ENCODE measurements at regions not wholly inside any gene's neighbourhood (a gene's known extent, or its start where the extent isn't known, plus 50 kb on each side); places are given as distances from the start of the nearest gene placed in this dataset.

GRCh38 chr11:94673951-94674491, 94.1 kb upstream of the AMOTL1 start (continued):
- TF ChIP-seq ZNF24 (tag by site-specific recombination; IDR thresholded peaks at IDR 0.05): no peak
- no peak for TF ChIP-seq ZNF23 (tag by site-specific recombination; IDR thresholded peaks at IDR 0.05; ENCODE audit: borderline replicate concordance)
- TF ChIP-seq ZBTB8A (tag by site-specific recombination; IDR thresholded peaks at IDR 0.05): no peak
- TF ChIP-seq GLIS1 (tag by site-specific recombination; IDR thresholded peaks at IDR 0.05): no peak
- no peak for TF ChIP-seq ZNF639 (tag by site-specific recombination; IDR thresholded peaks at IDR 0.05)
- TF ChIP-seq CTCF (tag by site-specific recombination; IDR thresholded peaks at IDR 0.05): no peak
- TF ChIP-seq ZNF518A (tag by site-specific recombination; conservative IDR thresholded peaks at IDR 0.05; ENCODE audit: low read depth): no peak
- TF ChIP-seq ZBTB49 (tag by site-specific recombination; IDR thresholded peaks at IDR 0.05; ENCODE audit: low read depth): no peak
- no peak for TF ChIP-seq ZNF223 (tag by site-specific recombination; IDR thresholded peaks at IDR 0.05)
- TF ChIP-seq ZXDB (tag by site-specific recombination; IDR thresholded peaks at IDR 0.05): no peak
- no peak for TF ChIP-seq ZNF560 (tag by site-specific recombination; IDR thresholded peaks at IDR 0.05; ENCODE audit: borderline replicate concordance)
- TF ChIP-seq BCL6B (tag by site-specific recombination; IDR thresholded peaks at IDR 0.05): no peak
- no peak for TF ChIP-seq ZNF623 (tag by site-specific recombination; IDR thresholded peaks at IDR 0.05)

GRCh38 chr11:94675239-94675638, 92.9 kb upstream of the AMOTL1 start:
- TF ChIP-seq ZNF626 (tag by site-specific recombination; IDR thresholded peaks at IDR 0.05): no peak
- no peaks in the 10 kb centered on the region for H3K4me1 ChIP-seq (ENCODE audit: control insufficient read depth, insufficient read depth, low read length)
- POLR2A ChIA-PET: no interaction called here
- CTCF ChIA-PET: interaction anchor here (0.8 kb wide), 1 partner anchor 52 kb away, joined by 3 read pairs; no protein-coding TSS in a partner anchor
- H3K27ac ChIP-seq (ENCODE audit: extremely low read depth, low read depth, low read length): no peak overlapping the region
- H3K9me3 ChIP-seq (ENCODE audit: control insufficient read depth, insufficient read depth, low read depth, low read length): no peaks in the 10 kb centered on the region
- no peaks in the 10 kb centered on the region for H3K36me3 ChIP-seq (ENCODE audit: control insufficient read depth in 2 of 2, insufficient read depth in 1 of 2, low read length in 2 of 2)
- no peak overlapping the region for H3K4me3 ChIP-seq (ENCODE audit: low read depth, low read length)
